Peyer's patch (tissue), 4 donors: ENCODE measurements at regions not wholly inside any gene's neighbourhood (a gene's known extent, or its start where the extent isn't known, plus 50 kb on each side); places are given as distances from the start of the nearest gene placed in this dataset.

Source experiments
- POLR2A ChIP-seq, 2 donors: fragments of 450-650 bp; IDR thresholded peaks; one replicate each; pipeline ENCODE4 v1.5.1; 2017; ENCODE audit warnings: antibody characterized with exemption in 2 of 2, mild to moderate bottlenecking in 2 of 2, moderate library complexity in 2 of 2
- TF ChIP-seq, protein P1 (sequence below), 6 experiments: fragments of 450-650 bp in 4 of 6; fragments of 200-600 bp in 2 of 6; sonication (generic) in 1 of 6; IDR thresholded peaks; one replicate each; pipeline ENCODE4 v1.5.1; 2017 to 2019; ENCODE audit warnings: antibody characterized with exemption in 6 of 6, mild to moderate bottlenecking in 3 of 6, moderate library complexity in 1 of 6

DNA sequence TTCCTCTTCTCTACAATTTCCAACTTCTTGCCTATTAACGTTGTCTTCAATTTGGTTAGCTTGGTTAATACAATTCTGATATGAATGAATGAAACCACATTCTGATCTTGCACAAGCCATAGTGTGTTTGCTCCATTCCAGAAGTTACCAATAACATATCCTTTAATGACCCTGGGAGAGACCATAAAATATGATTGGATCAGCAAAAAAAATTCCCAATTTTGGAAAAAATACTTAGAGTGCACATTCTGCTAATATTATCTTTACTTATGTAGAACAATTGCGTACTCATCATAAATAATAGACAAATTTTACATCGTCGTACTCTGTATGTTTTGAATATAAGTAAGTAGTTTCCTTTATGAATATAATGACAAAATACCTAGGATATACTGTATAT lies 117.2 kb downstream of the SLITRK5 start:
- TF ChIP-seq POLR2A (IDR thresholded peaks at IDR 0.05), result no peak
- TF ChIP-seq, protein P1, sequence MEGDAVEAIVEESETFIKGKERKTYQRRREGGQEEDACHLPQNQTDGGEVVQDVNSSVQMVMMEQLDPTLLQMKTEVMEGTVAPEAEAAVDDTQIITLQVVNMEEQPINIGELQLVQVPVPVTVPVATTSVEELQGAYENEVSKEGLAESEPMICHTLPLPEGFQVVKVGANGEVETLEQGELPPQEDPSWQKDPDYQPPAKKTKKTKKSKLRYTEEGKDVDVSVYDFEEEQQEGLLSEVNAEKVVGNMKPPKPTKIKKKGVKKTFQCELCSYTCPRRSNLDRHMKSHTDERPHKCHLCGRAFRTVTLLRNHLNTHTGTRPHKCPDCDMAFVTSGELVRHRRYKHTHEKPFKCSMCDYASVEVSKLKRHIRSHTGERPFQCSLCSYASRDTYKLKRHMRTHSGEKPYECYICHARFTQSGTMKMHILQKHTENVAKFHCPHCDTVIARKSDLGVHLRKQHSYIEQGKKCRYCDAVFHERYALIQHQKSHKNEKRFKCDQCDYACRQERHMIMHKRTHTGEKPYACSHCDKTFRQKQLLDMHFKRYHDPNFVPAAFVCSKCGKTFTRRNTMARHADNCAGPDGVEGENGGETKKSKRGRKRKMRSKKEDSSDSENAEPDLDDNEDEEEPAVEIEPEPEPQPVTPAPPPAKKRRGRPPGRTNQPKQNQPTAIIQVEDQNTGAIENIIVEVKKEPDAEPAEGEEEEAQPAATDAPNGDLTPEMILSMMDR (IDR thresholded peaks at IDR 0.05), result no peak
